GM19238 (cell line): ENCODE measurements at regions not wholly inside any gene's neighbourhood (a gene's known extent, or its start where the extent isn't known, plus 50 kb on each side); places are given as distances from the start of the nearest gene placed in this dataset.

ENCODE experiments used
- DNase-seq: peaks from one replicate; pipeline ENCODE4 v3.0.0; 2011; ENCODE audit warnings: low spot score; ENCODE audit not compliant: insufficient read length

DNA sequence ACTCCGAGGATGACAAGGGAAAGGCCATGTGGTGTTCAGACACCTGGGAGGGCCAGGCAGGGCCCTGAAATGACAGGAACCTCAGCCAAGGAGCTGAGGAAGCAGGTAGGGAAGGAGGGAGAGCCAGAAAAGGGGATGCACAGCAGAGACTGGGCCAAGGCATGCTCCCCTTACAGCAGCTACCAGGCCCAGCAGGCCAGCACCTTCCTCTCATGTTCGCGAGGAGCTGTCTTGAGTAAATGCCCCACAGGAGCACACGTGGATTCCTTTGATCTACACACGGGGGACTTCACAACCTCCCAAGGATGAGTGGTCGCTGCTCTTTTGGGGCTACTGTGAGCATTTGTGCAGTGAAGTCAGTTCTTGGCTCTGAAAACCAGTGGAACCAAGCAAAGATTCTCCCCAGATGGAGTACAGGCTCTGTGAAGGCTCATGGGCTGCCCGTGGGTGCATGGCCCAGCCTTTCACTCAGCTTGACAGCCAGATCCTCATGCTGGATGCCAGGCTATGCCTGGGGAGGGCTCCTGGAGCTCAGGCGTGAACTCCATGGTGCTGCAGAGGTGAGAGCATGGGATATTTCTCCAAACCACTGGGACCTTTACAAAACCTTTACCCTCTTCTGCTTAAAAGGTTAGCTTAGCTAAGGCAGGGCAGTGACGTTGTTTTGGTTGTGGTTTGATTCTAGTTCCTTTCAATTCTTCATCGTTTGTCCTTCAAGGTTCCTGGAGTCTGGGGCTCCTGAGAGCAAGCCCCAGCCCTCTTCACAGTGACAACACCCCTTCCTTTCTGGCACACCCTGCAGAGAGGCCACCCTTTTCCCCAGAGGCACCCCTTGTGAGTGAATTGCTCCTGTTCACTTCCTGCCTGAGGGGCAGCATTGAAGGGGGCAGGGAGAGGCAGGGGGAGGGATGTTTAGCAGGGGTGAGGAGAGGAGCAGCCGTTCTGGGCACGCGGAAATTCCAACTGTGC lies 74.2 kb upstream of the ZPBP start:
- DNase-seq = peak; percentile 27

DNA sequence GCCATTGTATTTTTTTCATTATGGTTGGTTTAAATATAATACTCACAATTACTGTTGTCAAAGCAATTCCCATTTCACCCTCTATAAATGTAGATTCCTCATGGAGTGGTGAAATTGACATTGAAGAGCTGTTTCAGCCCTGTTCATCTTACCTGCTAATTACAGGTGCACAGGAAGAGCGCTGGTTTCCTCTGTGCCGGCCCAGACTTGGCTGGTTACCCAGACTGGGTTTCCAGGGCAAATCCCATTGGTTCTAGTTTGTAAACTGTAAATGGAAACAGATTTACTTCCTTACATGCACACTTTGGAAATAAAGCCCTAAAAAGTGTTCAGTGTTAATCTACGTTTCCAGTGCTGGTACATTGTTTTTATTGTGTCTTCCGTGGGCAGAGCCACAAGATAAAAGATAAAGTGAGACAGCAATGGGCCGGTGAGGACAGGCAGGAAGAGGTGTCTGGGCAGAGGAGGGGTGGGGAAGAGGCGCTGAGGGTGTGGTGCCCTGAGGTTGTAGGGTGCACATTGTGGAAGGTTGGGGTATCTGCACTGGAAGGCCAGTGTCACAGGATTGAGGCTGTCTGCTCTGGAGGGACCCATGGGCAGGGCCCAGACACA lies 71.6 kb upstream of the ZPBP start:
- DNase-seq = no peak

- no peak for DNase-seq
These were observed 67.2 kb upstream of the ZPBP start for GRCh38 chr7:50160206-50160605.

- DNase-seq = no peak
These were observed 66.1 kb upstream of the ZPBP start for GRCh38 chr7:50159154-50159553.

GRCh38 chr7:50156706-50157105 lies 63.7 kb upstream of the ZPBP start:
- no peak for DNase-seq

DNA sequence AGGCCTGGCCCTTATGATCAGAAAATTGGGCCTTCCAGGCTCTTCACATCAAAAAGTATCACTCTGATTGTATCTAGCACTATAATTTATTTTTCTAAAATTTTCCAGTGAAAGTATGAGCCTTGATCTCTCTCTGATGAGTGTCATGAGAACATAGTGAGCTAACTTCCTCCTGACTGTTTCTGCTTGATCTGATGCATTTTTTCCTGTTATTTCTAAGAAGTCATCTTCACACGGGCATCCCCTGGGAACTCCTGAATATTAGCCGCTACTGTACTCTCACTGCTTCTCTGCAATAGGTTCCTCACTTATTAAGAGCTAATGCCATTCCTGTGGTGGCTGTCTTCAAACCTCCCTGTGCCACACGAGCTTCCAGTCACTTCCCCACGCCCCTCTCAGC lies 63.1 kb upstream of the ZPBP start:
- no peak for DNase-seq

- DNase-seq = no peak
These were observed 62.7 kb upstream of the ZPBP start for GRCh38 chr7:50155755-50156154.

GRCh38 chr7:50153995-50154394 lies 60.9 kb upstream of the ZPBP start:
- no peak for DNase-seq

DNA sequence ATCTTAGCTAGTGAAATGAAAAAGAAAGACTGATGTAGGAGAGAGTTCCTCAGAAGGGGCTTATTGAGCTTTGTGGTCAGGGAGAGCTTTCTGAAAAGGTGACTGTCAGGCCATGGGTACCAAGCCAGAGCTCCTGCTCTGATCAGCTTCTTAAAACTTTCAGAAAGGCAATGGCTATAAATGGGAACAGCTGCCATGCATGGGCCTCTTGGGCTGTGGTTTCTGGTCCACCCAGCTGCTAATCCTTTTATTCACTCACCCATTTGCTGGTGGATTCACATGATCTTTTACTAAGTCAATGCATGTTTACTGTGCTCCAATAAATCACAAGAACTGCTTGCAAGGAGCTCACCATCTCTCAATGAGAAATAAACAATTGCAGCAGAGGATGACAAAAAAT lies 60.1 kb upstream of the ZPBP start:
- no peak for DNase-seq

DNA sequence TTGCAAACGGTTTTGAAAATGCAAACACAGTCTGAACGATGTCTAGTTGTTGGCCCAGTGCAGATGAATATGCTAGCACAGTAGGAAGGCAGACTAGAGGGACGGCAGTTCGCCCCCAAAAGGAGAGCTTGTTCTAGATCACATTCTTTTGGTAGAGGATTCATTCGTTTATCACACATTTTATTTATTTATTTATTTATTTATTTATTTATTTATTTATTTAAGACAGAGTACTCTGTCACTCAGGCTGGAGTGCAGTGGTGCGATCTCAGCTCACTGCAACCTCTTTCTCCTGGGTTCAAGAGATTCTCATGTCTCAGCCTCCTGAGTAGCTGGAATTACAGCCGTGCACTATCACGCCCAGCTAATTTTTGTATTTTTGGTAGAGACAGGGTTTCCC lies 59.4 kb upstream of the ZPBP start:
- no peak for DNase-seq

GRCh38 chr7:50151661-50152060 lies 58.6 kb upstream of the ZPBP start:
- DNase-seq = no peak

- DNase-seq = no peak
These were observed 58.0 kb upstream of the ZPBP start for GRCh38 chr7:50151001-50151400.

DNA sequence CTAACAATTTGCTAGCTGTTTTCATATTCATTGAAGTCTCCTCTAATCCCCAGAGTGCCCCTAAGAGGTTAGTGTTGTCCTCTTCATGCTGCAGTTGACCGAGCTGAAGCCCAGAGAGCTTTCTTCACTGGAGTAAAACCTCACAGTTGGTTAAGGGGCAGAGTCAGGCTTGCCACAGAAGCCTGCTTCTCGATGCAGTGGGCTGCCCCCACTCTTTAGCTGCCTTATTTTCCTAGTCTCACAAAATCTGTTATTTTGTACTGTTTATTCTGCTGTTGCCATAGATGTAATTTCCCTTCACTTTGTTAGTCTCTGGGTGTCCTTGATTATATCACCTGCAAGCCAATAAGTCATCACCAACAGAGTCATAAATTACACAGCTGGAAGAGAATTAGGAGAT lies 56.3 kb upstream of the ZPBP start:
- no peak for DNase-seq

GRCh38 chr7:50147951-50148808 lies 55.1 kb upstream of the ZPBP start:
- DNase-seq = no peak

DNA sequence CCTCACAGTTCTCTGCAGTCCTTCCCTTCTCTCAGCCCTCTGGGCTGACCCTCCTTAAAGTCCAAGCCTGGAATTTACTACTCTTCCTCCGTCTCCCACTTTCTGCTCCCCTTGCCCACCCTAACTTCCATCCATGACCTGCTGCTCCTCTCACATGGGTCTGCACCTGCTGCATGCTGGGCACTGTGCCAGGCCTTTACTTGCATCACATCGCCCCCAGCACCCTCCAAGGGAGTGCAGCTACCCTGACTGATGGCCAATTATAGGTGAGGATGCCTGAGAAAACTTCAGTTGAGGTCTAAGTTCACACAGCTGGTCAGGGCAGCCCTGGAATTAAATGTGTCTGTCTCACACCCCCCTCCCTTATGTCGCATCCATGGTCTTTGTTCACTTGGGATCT lies 53.6 kb upstream of the ZPBP start:
- DNase-seq = no peak

DNA sequence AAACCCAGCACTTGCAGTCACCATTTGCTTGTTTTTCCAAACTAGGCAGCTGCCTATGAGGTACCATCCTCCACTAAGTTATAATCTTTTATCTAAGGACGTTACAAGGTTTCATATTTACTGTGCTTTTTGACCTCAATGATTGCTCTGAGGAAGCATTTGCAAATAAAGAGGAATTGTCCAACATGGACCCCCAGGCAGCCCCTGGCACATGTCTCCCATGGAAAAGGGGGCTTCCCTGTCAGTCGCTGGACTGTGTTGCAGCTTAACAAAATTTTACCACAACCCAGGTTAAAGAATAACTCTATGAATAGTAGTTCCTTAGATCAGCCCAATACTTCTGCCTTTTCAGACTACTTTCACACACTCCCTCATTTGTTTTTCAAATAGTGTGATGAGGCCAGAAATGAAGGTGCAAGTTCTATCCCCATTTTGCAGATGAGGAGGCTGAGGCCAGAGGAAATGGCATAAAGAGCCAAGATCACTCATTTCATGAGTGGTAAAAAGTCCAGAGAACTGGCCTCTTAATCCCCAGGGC lies 52.8 kb upstream of the ZPBP start:
- no peak for DNase-seq

DNA sequence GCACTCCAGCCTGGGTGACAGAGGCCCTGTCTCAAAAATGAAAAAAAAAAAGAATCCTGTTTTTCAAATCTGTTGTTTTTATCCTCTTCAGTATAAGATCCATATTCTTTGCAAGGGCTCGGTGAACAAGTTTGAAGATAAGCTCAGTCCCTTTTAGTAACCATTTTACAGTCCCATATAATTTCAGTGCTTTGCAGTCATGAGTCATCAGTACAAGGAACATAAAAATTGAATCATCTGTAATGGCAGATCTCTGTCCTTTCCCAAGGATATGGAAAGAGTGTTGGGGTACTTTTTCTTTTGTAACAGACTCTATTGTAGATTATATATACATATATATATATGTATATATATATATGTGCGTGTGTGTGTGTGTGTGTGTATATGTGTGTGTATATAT lies 52.2 kb upstream of the ZPBP start:
- no peak for DNase-seq
